Body of pancreas (tissue), 4 donors: ENCODE measurements at regions not wholly inside any gene's neighbourhood (a gene's known extent, or its start where the extent isn't known, plus 50 kb on each side); places are given as distances from the start of the nearest gene placed in this dataset.
"Not testable (repeated sequence)": the region's sequence is repeated elsewhere in the genome, so short reads cannot be mapped to it uniquely, and the experiment has no call there.

Experiments
- ATAC-seq: fragments of 150-250 bp; one replicate; pipeline ENCODE4 v1.9.1; 2016
- DNase-seq, 4 donors: peaks; one replicate each; pipeline ENCODE4 v3.0.0-alpha.2; 2019
- H3K27ac ChIP-seq, 4 donors: fragments of 200-600 bp; sonication (generic); 1 replicate in 3 of 4; 2 replicates in 1 of 4; pipeline versions ENCODE4 v1.5.1 to v1.6.1; 2016 to 2019; ENCODE audit warnings: mild to moderate bottlenecking in 1 of 4, mixed read lengths in 1 of 4, moderate library complexity in 1 of 4
- H3K27me3 ChIP-seq, 2 donors: fragments of 200-600 bp; sonication (generic); one replicate each; pipeline ENCODE4 v1.6.0; 2016; ENCODE audit warnings: mild to moderate bottlenecking in 1 of 2
- H3K36me3 ChIP-seq, 2 donors: fragments of 200-600 bp; sonication (generic); replicated peaks in 1 of 2; 2 replicates each; pipeline ENCODE4 v1.5.1; 2016; ENCODE audit warnings: low read depth in 2 of 2; ENCODE audit not compliant: insufficient read depth in 1 of 2
- H3K4me1 ChIP-seq: fragments of 200-600 bp; sonication (generic); one replicate; pipeline ENCODE4 v1.6.0; 2016
- H3K4me3 ChIP-seq, 2 donors: fragments of 200-600 bp; sonication (generic); 1 replicate in 1 of 2; 2 replicates in 1 of 2; pipeline ENCODE4 v1.5.1; 2016 to 2019
- H3K9me3 ChIP-seq, 3 donors: fragments of 200-600 bp; sonication (generic); 1 replicate in 2 of 3; 2 replicates in 1 of 3; pipeline ENCODE4 v1.5.1; 2016
- POLR2A ChIP-seq, 3 donors: fragments of 450-650 bp; IDR thresholded peaks; one replicate each; pipeline ENCODE4 v1.6.1; 2016; ENCODE audit warnings: antibody characterized with exemption in 3 of 3, mild to moderate bottlenecking in 2 of 3
- WGBS, 2 donors: methylation state at CpG; one replicate each; pipeline ENCODE4 v1.1.5; 2017; 5-methylcytosine and 5-hydroxymethylcytosine counted together
- intact Hi-C: fragments of 100-400 bp; cut with DNase I; formaldehyde crosslinking; loops from one replicate; pipeline ENCODE4 v1.15.1; 2023
- TF ChIP-seq, protein P1 (sequence below), 7 experiments: fragments of 450-650 bp in 4 of 7; fragments of 200-600 bp in 3 of 7; sonication (generic) in 3 of 7; IDR thresholded peaks; one replicate each; pipeline ENCODE4 v1.5.1; 2016 to 2019; ENCODE audit warnings: antibody characterized with exemption in 7 of 7

DNA sequence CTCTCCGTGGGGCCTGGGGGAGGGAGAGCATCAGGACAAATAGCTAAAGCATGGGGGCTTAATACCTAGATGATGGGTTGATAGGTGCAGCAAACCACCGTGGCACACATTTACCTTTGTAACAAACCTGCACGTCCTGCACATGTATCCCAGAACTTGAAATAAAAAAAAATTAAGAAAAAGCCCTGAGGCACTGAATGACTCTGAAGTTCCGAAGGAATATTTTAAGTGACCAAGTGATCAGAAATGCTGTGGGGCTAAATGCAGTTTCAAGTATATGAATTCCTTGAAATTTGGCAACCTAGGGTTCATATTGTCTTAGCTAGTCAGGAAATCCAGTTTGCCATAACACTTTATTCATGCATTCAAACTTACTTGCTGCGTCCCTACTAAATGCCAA is 127.5 kb downstream of the MC4R start:
- DNase-seq: no peak

DNA sequence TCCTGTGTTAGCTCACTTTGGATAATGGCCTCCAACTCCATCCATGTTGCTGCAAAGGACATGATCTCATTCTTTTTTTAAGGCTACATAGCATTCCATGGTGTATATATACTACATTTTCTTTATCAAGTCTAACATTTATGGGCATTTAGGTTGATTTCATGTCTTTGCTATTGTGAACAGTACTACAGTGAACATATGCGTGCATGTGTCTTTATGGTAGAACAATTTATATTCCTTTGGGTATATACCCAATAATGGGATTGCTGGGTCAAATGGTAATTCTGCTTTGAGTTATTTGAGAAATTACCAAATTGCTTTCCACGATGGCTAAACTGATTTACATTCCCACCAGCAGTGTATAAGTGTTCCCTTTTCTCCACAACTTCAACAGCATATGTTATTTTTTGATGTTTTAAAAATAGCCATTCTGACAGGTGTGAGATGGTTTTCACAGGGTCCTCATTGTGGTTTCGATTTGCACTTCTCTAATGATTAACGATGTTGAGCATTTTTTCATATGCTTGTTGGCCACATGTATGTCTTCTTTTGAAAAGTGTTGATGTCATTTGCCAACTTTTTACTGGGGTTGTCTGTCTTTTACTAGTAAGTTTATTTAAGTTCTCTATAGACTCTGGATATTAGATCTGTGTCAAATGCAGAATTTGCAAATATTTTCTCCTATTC is 133.4 kb downstream of the MC4R start:
- WGBS, 2 donors: 48 to 51% methylated on average over 4 of the region's 4 CpGs
- H3K4me1 ChIP-seq, H3K27me3 ChIP-seq, H3K36me3 ChIP-seq, ATAC-seq, DNase-seq, intact Hi-C loops, H3K4me3 ChIP-seq, H3K27ac ChIP-seq, H3K9me3 ChIP-seq: not testable (repeated sequence)

More for the DNA sequence above, 127.5 kb downstream of the MC4R start:
- no peak for TF ChIP-seq POLR2A (IDR thresholded peaks at IDR 0.05)
- TF ChIP-seq, protein P1, sequence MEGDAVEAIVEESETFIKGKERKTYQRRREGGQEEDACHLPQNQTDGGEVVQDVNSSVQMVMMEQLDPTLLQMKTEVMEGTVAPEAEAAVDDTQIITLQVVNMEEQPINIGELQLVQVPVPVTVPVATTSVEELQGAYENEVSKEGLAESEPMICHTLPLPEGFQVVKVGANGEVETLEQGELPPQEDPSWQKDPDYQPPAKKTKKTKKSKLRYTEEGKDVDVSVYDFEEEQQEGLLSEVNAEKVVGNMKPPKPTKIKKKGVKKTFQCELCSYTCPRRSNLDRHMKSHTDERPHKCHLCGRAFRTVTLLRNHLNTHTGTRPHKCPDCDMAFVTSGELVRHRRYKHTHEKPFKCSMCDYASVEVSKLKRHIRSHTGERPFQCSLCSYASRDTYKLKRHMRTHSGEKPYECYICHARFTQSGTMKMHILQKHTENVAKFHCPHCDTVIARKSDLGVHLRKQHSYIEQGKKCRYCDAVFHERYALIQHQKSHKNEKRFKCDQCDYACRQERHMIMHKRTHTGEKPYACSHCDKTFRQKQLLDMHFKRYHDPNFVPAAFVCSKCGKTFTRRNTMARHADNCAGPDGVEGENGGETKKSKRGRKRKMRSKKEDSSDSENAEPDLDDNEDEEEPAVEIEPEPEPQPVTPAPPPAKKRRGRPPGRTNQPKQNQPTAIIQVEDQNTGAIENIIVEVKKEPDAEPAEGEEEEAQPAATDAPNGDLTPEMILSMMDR (IDR thresholded peaks at IDR 0.05): no peak
- intact Hi-C loops: no loop called here
- no peaks in the 10 kb centered on the region for H3K9me3 ChIP-seq
- H3K27ac ChIP-seq: no peak overlapping the region
- ATAC-seq: no peak
- H3K4me3 ChIP-seq: no peak overlapping the region
- H3K4me1 ChIP-seq: no peaks in the 10 kb centered on the region
- 72 to 78% methylated on average over 5 of the region's 5 CpGs for WGBS, 2 donors
- no peaks in the 10 kb centered on the region for H3K36me3 ChIP-seq
- H3K27me3 ChIP-seq: no peaks in the 10 kb centered on the region

DNA sequence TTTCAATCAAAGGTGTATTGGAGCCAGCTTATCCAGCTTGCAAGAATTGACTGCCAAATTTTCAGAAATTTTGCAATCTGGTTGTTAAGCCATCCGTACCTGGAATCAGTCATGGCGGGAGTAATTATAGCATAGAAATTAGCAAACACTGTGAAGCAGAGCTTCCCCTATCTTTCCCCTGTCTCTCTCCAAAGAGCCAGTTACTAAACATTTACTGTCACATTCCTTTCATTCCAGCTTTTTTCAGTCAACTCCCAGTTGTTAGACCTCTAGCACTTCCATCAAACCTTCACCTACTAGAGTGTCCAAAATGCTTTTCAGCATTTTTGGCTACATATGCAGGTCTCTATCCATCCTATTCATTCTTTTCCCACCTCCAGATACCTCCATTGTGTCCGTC is 137.4 kb downstream of the MC4R start:
- 47 to 63% methylated on average over 3 of the region's 3 CpGs for WGBS, 2 donors
- no peaks in the 10 kb centered on the region for H3K4me1 ChIP-seq
- TF ChIP-seq POLR2A (IDR thresholded peaks at IDR 0.05): no peak
- TF ChIP-seq, protein P1 (IDR thresholded peaks at IDR 0.05): no peak
- H3K4me3 ChIP-seq: no peak overlapping the region
- H3K36me3 ChIP-seq: no peaks in the 10 kb centered on the region
- ATAC-seq (no peak), DNase-seq (no peak)
- H3K27me3 ChIP-seq: no peaks in the 10 kb centered on the region
- intact Hi-C loops: no loop called here
- H3K27ac ChIP-seq: no peak overlapping the region
- H3K9me3 ChIP-seq: no peaks in the 10 kb centered on the region

DNA sequence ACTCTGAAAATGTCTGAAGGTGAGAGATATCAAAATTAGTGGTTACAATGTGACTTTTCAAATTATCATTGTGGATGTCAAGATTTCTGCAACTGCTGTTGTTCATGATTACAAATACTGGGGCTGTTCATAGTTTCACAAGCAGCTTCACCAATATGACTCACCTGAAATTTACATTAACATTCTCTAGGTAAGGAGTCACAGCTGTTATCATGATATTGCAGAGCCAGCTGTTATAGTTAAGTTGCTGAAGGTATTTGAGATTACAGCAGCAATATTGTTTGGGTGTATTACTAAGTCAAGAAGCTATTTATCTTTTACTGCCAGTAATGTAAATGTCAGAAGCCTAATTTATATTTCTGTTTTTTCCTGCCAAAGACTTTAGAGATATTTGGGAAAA is 140.0 kb downstream of the MC4R start:
- no peak for DNase-seq
- no peak for ATAC-seq
- H3K27me3 ChIP-seq: no peaks in the 10 kb centered on the region

DNA sequence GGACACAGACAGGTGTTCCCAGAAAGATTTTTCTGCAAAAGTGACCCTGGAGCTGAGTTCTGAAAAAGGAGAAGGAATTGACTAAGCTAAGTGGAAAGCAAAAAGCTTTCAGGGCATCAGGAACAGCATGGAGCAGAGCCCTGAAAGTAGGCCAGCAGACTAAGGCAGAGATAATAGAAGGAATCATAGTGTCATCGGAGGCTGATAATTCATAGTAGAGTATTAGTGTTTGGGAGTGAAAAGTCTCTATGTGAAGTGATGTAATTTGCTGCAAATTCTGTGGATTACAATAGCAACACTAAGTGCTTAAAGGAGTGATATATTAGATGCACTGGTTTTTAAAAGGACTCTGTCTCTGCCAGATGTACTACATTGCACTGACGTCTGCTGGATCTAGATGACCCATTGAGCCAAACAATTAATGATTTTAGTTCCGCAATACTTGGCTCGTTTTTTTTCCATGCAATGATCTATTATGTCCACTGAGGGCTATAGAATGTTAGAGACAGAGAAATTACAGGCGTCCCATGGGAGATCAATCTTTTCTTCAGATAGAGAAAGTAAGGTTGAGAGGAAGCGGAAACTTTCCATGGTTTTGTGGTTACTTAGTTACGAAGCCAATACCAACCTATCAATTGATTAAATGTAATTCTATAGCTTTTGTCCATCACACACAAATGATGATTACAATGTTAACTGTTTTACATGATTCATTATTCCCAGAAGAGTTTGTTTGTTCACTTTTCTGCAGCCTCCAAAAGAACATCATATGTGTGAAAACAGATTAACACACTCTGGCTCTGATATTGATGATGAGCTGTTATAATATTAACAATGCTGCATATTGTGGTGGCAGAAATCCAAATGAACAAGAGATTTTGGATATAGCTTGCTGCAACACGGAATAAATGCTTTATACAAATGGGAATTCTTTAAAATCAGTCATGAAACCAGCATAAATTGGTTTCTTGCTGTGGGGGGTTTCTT is 143.7 kb downstream of the MC4R start:
- Histone ChIP-seq H3K36me3 (no peaks in the 10 kb centered on the region), H3K4me1 (no peaks in the 10 kb centered on the region), H3K4me3 (no peak overlapping the region), H3K27me3 (no peaks in the 10 kb centered on the region), H3K27ac (no peak overlapping the region), H3K9me3 (no peaks in the 10 kb centered on the region)
- intact Hi-C loops: no loop called here
- no peak for ATAC-seq
- WGBS, 2 donors: 40 to 45% methylated on average over 8 of the region's 8 CpGs
- TF ChIP-seq, protein P1 (IDR thresholded peaks at IDR 0.05): no peak
- TF ChIP-seq POLR2A (IDR thresholded peaks at IDR 0.05): no peak
- DNase-seq: no peak

More for the DNA sequence above, 140.0 kb downstream of the MC4R start:
- Histone ChIP-seq H3K36me3 (no peaks in the 10 kb centered on the region), H3K27ac (no peak overlapping the region), H3K9me3 (no peaks in the 10 kb centered on the region), H3K4me3 (no peak overlapping the region), H3K4me1 (no peaks in the 10 kb centered on the region)
- intact Hi-C loops: no loop called here
- TF ChIP-seq, protein P1 (IDR thresholded peaks at IDR 0.05): no peak
- TF ChIP-seq POLR2A (IDR thresholded peaks at IDR 0.05): no peak
